H9 (cell line): ENCODE measurements at regions not wholly inside any gene's neighbourhood (a gene's known extent, or its start where the extent isn't known, plus 50 kb on each side); places are given as distances from the start of the nearest gene placed in this dataset.

Source experiments
- DNase-seq: peaks from one replicate; pipeline ENCODE4 v3.0.0-alpha.2; 2017
- H2AFZ ChIP-seq: one replicate; pipeline ENCODE4 v1.6.1; 2013; ENCODE audit warnings: mild to moderate bottlenecking, low read length, control low read depth, moderate library complexity
- H2AK5ac ChIP-seq: 2 replicates; pipeline ENCODE4 v1.6.1; 2013; ENCODE audit warnings: low read length, control low read depth, mixed read lengths; ENCODE audit not compliant: insufficient read length
- H2BK120ac ChIP-seq: one replicate; pipeline ENCODE4 v1.6.1; 2013; ENCODE audit warnings: low read depth, mild to moderate bottlenecking, low read length, control low read depth, inconsistent platforms; ENCODE audit not compliant: poor library complexity, severe bottlenecking
- H2BK12ac ChIP-seq: 2 replicates; pipeline ENCODE4 v1.6.1; 2013; ENCODE audit warnings: low read length, control low read depth, mixed read lengths, low read depth; ENCODE audit not compliant: insufficient read length
- H2BK15ac ChIP-seq: 2 replicates; pipeline ENCODE4 v1.6.1; 2013; ENCODE audit warnings: low read depth, low read length, control low read depth
- H2BK20ac ChIP-seq: one replicate; pipeline ENCODE4 v1.6.1; 2013; ENCODE audit warnings: low read depth, mild to moderate bottlenecking, low read length, control low read depth, inconsistent platforms; ENCODE audit not compliant: poor library complexity, severe bottlenecking
- H2BK5ac ChIP-seq: 2 replicates; pipeline ENCODE4 v1.6.1; 2013; ENCODE audit warnings: low read length, control low read depth, mixed read lengths; ENCODE audit not compliant: insufficient read length
- H3K14ac ChIP-seq: 2 replicates; pipeline ENCODE4 v1.6.1; 2013; ENCODE audit warnings: low read length, control low read depth; ENCODE audit not compliant: insufficient read depth
- H3K18ac ChIP-seq: 2 replicates; pipeline ENCODE4 v1.6.1; 2013; ENCODE audit warnings: low read depth, mild to moderate bottlenecking, mixed read lengths, low read length, control low read depth; ENCODE audit not compliant: insufficient read length
- H3K23ac ChIP-seq: 2 replicates; pipeline ENCODE4 v1.6.1; 2013; ENCODE audit warnings: low read length, control low read depth, mixed read lengths, low read depth; ENCODE audit not compliant: insufficient read length
- H3K23me2 ChIP-seq: 2 replicates; pipeline ENCODE4 v1.6.1; 2013; ENCODE audit warnings: low read depth, mild to moderate bottlenecking, mixed read lengths, low read length, control low read depth; ENCODE audit not compliant: insufficient read length, poor library complexity, severe bottlenecking
- H3K27ac ChIP-seq: 2 replicates; pipeline ENCODE4 v1.5.1; 2013; ENCODE audit warnings: low read length, control low read depth, mixed read lengths, low read depth; ENCODE audit not compliant: insufficient read length
- H3K27me3 ChIP-seq: 2 replicates; pipeline ENCODE4 v1.6.1; 2013; ENCODE audit warnings: low read length, control low read depth, inconsistent platforms; ENCODE audit not compliant: insufficient read depth
- H3K4ac ChIP-seq: 2 replicates; pipeline ENCODE4 v1.6.1; 2013; ENCODE audit warnings: low read depth, mild to moderate bottlenecking, control low read depth, inconsistent platforms, low read length, moderate library complexity
- H3K4me1 ChIP-seq: 2 replicates; pipeline ENCODE4 v1.6.1; 2013; ENCODE audit warnings: low read length, control low read depth, inconsistent platforms; ENCODE audit not compliant: insufficient read depth
- H3K4me2 ChIP-seq: 2 replicates; pipeline ENCODE4 v1.6.1; 2013; ENCODE audit warnings: low read length, control low read depth, mixed read lengths; ENCODE audit not compliant: insufficient read length, insufficient read depth
- H3K56ac ChIP-seq: 2 replicates; pipeline ENCODE4 v1.6.1; 2013; ENCODE audit warnings: low read depth, mild to moderate bottlenecking, mixed read lengths, low read length, control low read depth; ENCODE audit not compliant: insufficient read length
- H3K79me1 ChIP-seq: 2 replicates; pipeline ENCODE4 v1.6.1; 2013; ENCODE audit warnings: low read depth, mild to moderate bottlenecking, moderate library complexity, low read length, control low read depth, inconsistent platforms; ENCODE audit not compliant: insufficient read depth, poor library complexity, severe bottlenecking
- H3K79me2 ChIP-seq: 2 replicates; pipeline ENCODE4 v1.6.1; 2013; ENCODE audit warnings: low read length, control low read depth, inconsistent platforms; ENCODE audit not compliant: insufficient read depth
- H3K9ac ChIP-seq: 2 replicates; pipeline ENCODE4 v1.6.1; 2013; ENCODE audit warnings: low read length, control low read depth, mixed read lengths; ENCODE audit not compliant: insufficient read length; ENCODE audit errors: extremely low read depth
- H3K9me3 ChIP-seq: one replicate; pipeline ENCODE4 v1.6.1; 2013; ENCODE audit warnings: low read depth, low read length, inconsistent platforms; ENCODE audit not compliant: control insufficient read depth
- H3T11ph ChIP-seq: one replicate; pipeline ENCODE4 v1.6.1; 2013; ENCODE audit warnings: mild to moderate bottlenecking, low read length, control low read depth, inconsistent platforms
- H4K20me1 ChIP-seq: one replicate; pipeline ENCODE4 v1.6.1; 2013; ENCODE audit not compliant: control insufficient read depth, insufficient read length, insufficient read depth
- H4K5ac ChIP-seq: 2 replicates; pipeline ENCODE4 v1.6.1; 2013; ENCODE audit warnings: low read depth, mild to moderate bottlenecking, mixed read lengths, low read length, control low read depth; ENCODE audit not compliant: insufficient read length
- H4K8ac ChIP-seq: replicated peaks from 2 replicates; pipeline ENCODE4 v1.6.1; 2013; ENCODE audit warnings: low read length, control low read depth, mixed read lengths, low read depth; ENCODE audit not compliant: insufficient read length
- H4K91ac ChIP-seq: 2 replicates; pipeline ENCODE4 v1.6.1; 2013; ENCODE audit warnings: low read depth, mild to moderate bottlenecking, moderate library complexity, mixed read lengths, low read length, control low read depth; ENCODE audit not compliant: insufficient read length
- H3K27ac Mint-ChIP-seq, 3 experiments: 2 replicates in 2 of 3; 3 replicates in 1 of 3; pipeline ENCODE4 v1.8.0; 2020 to 2021; ENCODE audit warnings: mixed read lengths in 3 of 3, mild to moderate bottlenecking in 1 of 3, moderate library complexity in 1 of 3
- H3K27me3 Mint-ChIP-seq: 2 replicates; pipeline ENCODE4 v1.8.0; 2021; ENCODE audit warnings: low read depth, mild to moderate bottlenecking, moderate library complexity, mixed read lengths
- H3K36me3 Mint-ChIP-seq, 3 experiments: 2 replicates in 2 of 3; 3 replicates in 1 of 3; pipeline ENCODE4 v1.8.0; 2020 to 2021; ENCODE audit warnings: low read depth in 3 of 3, mixed read lengths in 3 of 3; ENCODE audit not compliant: insufficient read depth in 1 of 3
- H3K4me1 Mint-ChIP-seq, 2 experiments: 2 replicates each; pipeline ENCODE4 v1.8.0; 2020; ENCODE audit warnings: mixed read lengths in 2 of 2
- H3K4me3 Mint-ChIP-seq, 2 experiments: 2 replicates in 1 of 2; 3 replicates in 1 of 2; pipeline ENCODE4 v1.8.0; 2020 to 2021; ENCODE audit warnings: mild to moderate bottlenecking in 2 of 2, mixed read lengths in 2 of 2, moderate library complexity in 1 of 2
- H3K9me3 Mint-ChIP-seq, 2 experiments: 2 replicates in 1 of 2; 3 replicates in 1 of 2; pipeline ENCODE4 v1.8.0; 2020; ENCODE audit warnings: mild to moderate bottlenecking in 2 of 2, mixed read lengths in 2 of 2, moderate library complexity in 1 of 2
- WGBS: extraction: QIAGEN DNeasy Blood & Tissue Kit; methylation state at CpG from one replicate; pipeline ENCODE4 v1.1.7; 2013; ENCODE audit warnings: missing lambda C conversion rate, low lambda C conversion rate, mixed read lengths; ENCODE audit not compliant: insufficient read length; ENCODE audit errors: extremely low coverage; 5-methylcytosine and 5-hydroxymethylcytosine counted together
- TF ChIP-seq, protein P1 (sequence below): fragments of 200-600 bp; sonication (generic); conservative IDR thresholded peaks from 3 replicates; pipeline ENCODE4 v1.8.0; 2021; ENCODE audit warnings: antibody characterized with exemption, mild to moderate bottlenecking

DNA sequence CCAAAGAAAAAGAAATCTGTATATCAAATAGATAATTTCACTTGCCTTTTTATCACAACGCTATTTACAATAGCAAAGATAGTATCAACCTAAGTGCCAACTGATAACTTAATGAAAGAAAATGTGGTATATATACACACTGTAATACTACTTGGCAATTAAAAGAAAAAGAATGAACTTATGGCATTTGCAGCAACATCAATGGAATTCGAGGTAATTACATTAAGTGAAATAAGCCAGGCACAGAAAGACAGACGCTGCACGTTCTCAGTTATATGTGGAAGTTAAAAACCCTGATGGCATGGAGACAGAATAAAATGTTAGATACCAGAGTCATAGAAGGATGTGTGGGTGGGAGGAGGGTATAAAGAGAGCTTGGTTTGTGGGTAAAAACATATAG is 1260.5 kb upstream of the PCDH9 start:
- no peaks in the 10 kb centered on the region for H3K36me3 Mint-ChIP-seq
- H3K4me3 Mint-ChIP-seq = no peak overlapping the region
- H3K23me2 ChIP-seq = no peaks in the 10 kb centered on the region
- H3K9me3 Mint-ChIP-seq = no peaks in the 10 kb centered on the region
- H3K79me1 ChIP-seq = no peaks in the 10 kb centered on the region
- H3K4me2 ChIP-seq = no peak overlapping the region
- no peak overlapping the region for H3K9ac ChIP-seq
- H4K5ac ChIP-seq = no peak overlapping the region
- H2BK20ac ChIP-seq = no peak overlapping the region
- TF ChIP-seq, protein P1, sequence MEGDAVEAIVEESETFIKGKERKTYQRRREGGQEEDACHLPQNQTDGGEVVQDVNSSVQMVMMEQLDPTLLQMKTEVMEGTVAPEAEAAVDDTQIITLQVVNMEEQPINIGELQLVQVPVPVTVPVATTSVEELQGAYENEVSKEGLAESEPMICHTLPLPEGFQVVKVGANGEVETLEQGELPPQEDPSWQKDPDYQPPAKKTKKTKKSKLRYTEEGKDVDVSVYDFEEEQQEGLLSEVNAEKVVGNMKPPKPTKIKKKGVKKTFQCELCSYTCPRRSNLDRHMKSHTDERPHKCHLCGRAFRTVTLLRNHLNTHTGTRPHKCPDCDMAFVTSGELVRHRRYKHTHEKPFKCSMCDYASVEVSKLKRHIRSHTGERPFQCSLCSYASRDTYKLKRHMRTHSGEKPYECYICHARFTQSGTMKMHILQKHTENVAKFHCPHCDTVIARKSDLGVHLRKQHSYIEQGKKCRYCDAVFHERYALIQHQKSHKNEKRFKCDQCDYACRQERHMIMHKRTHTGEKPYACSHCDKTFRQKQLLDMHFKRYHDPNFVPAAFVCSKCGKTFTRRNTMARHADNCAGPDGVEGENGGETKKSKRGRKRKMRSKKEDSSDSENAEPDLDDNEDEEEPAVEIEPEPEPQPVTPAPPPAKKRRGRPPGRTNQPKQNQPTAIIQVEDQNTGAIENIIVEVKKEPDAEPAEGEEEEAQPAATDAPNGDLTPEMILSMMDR = no peak
- no peak overlapping the region for H3K27ac Mint-ChIP-seq
- H3K9me3 ChIP-seq = no peaks in the 10 kb centered on the region
- no peak for DNase-seq
- no peak overlapping the region for H2BK5ac ChIP-seq
- no peak overlapping the region for H2BK12ac ChIP-seq
- H4K91ac ChIP-seq = no peak overlapping the region
- H4K20me1 ChIP-seq = no peaks in the 10 kb centered on the region
- no peak overlapping the region for H3K18ac ChIP-seq
- H3K27ac ChIP-seq = no peak overlapping the region
- no peak overlapping the region for H3T11ph ChIP-seq
- no peak overlapping the region for H4K8ac ChIP-seq
- no peak overlapping the region for H2BK120ac ChIP-seq
- no peaks in the 10 kb centered on the region for H3K27me3 ChIP-seq
- H3K4me1 ChIP-seq = no peaks in the 10 kb centered on the region
- no peak overlapping the region for H2AK5ac ChIP-seq
- H3K23ac ChIP-seq = no peak overlapping the region
- H3K4me1 Mint-ChIP-seq = no peaks in the 10 kb centered on the region; a peak in 1 of 4 replicates
- H3K14ac ChIP-seq = no peak overlapping the region
- H3K79me2 ChIP-seq = no peaks in the 10 kb centered on the region
- H3K56ac ChIP-seq = no peak overlapping the region
- no peak overlapping the region for H3K4ac ChIP-seq
- no peaks in the 10 kb centered on the region; the same call in 1 of the 2 replicates for H3K27me3 Mint-ChIP-seq
- WGBS = no CpG with 5 or more reads among the region's 4 CpGs
- no peak overlapping the region for H2BK15ac ChIP-seq
- no peak overlapping the region for H2AFZ ChIP-seq
